Gastrocnemius medialis (tissue), 4 donors: ENCODE measurements at regions not wholly inside any gene's neighbourhood (a gene's known extent, or its start where the extent isn't known, plus 50 kb on each side); places are given as distances from the start of the nearest gene placed in this dataset.

ENCODE experiments used
- ATAC-seq, 2 donors: fragments of 150-250 bp; one replicate each; pipeline ENCODE4 v1.9.1; 2016
- DNase-seq, 2 donors: peaks; one replicate each; pipeline ENCODE4 v3.0.0-alpha.2; 2019
- H3K27ac ChIP-seq, 4 donors: fragments of 200-600 bp; sonication (generic); 1 replicate in 1 of 4; 2 replicates in 3 of 4; pipeline ENCODE4 v1.5.1; 2016 to 2018; ENCODE audit warnings: mild to moderate bottlenecking in 2 of 4, moderate library complexity in 1 of 4
- H3K27me3 ChIP-seq, 3 donors: fragments of 200-600 bp; sonication (generic) in 2 of 3; 1 replicate in 1 of 3; 2 replicates in 2 of 3; pipeline versions ENCODE4 v1.5.1 to v1.6.0; 2016 to 2019; ENCODE audit warnings: mild to moderate bottlenecking in 1 of 3, moderate library complexity in 1 of 3
- H3K36me3 ChIP-seq, 2 donors: fragments of 200-600 bp; sonication (generic) in 1 of 2; one replicate each; pipeline ENCODE4 v1.5.1; 2017 to 2018
- H3K4me1 ChIP-seq, 2 donors: fragments of 200-600 bp; sonication (generic) in 1 of 2; one replicate each; pipeline ENCODE4 v1.5.1; 2016 to 2017; ENCODE audit warnings: mild to moderate bottlenecking in 2 of 2
- H3K4me3 ChIP-seq, 4 donors: fragments of 200-600 bp; sonication (generic) in 3 of 4; 1 replicate in 1 of 4; 2 replicates in 3 of 4; pipeline ENCODE4 v1.5.1; 2016 to 2019; ENCODE audit warnings: mild to moderate bottlenecking in 2 of 4
- H3K9me3 ChIP-seq, 3 donors: fragments of 200-600 bp; sonication (generic) in 2 of 3; 1 replicate in 1 of 3; 2 replicates in 2 of 3; pipeline ENCODE4 v1.5.1; 2016 to 2019
- POLR2A ChIP-seq, 2 donors: fragments of 450-650 bp; IDR thresholded peaks; one replicate each; pipeline ENCODE4 v1.6.1; 2017; ENCODE audit warnings: antibody characterized with exemption in 2 of 2, mild to moderate bottlenecking in 2 of 2, moderate library complexity in 2 of 2
- in situ Hi-C, 4 donors: fragments of 200-750 bp; cut with MboI; loops; one replicate each; pipeline versions ENCODE4 v1.15.0 to v1.8.0; 2017; ENCODE audit warnings: low sequenced_read_pairs in 4 of 4
- intact Hi-C: fragments of 100-400 bp; cut with DNase I; formaldehyde crosslinking; loops from one replicate; pipeline ENCODE4 v1.15.1; 2023; ENCODE audit warnings: low total_unique reads
- TF ChIP-seq, protein P1 (sequence below), 5 experiments: fragments of 450-650 bp in 3 of 5; fragments of 200-600 bp in 2 of 5; sonication (generic) in 2 of 5; IDR thresholded peaks in 4 of 5; conservative IDR thresholded peaks in 1 of 5; 1 replicate in 4 of 5; 2 replicates in 1 of 5; pipeline ENCODE4 v1.5.1; 2016 to 2019; ENCODE audit warnings: antibody characterized with exemption in 5 of 5, mild to moderate bottlenecking in 3 of 5, moderate library complexity in 3 of 5

DNA sequence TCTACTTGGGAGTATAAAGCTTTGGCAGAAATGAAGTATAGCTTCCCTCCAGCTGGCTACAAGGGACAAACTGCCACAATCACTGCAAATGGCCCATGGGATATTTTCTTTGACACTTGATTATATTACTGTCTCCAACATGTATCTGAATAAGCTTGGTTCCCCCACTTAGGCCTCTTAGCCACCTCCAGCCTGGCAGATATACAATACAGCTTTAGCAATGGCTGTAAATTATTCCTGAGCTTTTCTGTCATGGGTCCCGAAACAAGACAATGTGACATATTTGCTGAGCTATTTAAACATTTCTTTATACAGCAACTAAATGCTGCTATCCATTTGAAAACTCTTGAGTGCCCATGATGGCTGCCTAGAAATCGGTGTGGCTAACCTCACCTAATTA, 406.2 kb downstream of the SUCLG1 start:
- Histone ChIP-seq H3K9me3 (no peaks in the 10 kb centered on the region), H3K4me3 (no peak overlapping the region), H3K4me1 (no peaks in the 10 kb centered on the region), H3K27me3 (no peaks in the 10 kb centered on the region), H3K36me3 (no peaks in the 10 kb centered on the region), H3K27ac (no peak overlapping the region)
- in situ Hi-C loops (no loop called here), intact Hi-C loops (no loop called here)
- ATAC-seq, result no peak
- no peak for DNase-seq
- TF ChIP-seq POLR2A (IDR thresholded peaks at IDR 0.05), result no peak
- TF ChIP-seq, protein P1, sequence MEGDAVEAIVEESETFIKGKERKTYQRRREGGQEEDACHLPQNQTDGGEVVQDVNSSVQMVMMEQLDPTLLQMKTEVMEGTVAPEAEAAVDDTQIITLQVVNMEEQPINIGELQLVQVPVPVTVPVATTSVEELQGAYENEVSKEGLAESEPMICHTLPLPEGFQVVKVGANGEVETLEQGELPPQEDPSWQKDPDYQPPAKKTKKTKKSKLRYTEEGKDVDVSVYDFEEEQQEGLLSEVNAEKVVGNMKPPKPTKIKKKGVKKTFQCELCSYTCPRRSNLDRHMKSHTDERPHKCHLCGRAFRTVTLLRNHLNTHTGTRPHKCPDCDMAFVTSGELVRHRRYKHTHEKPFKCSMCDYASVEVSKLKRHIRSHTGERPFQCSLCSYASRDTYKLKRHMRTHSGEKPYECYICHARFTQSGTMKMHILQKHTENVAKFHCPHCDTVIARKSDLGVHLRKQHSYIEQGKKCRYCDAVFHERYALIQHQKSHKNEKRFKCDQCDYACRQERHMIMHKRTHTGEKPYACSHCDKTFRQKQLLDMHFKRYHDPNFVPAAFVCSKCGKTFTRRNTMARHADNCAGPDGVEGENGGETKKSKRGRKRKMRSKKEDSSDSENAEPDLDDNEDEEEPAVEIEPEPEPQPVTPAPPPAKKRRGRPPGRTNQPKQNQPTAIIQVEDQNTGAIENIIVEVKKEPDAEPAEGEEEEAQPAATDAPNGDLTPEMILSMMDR (IDR thresholded peaks at IDR 0.05 in 4 of 5, conservative IDR thresholded peaks at IDR 0.05 in 1 of 5), result no peak

- DNase-seq, result no peak
- no peak overlapping the region for H3K4me3 ChIP-seq
- no peak for TF ChIP-seq POLR2A (IDR thresholded peaks at IDR 0.05)
- TF ChIP-seq, protein P1 (IDR thresholded peaks at IDR 0.05 in 4 of 5, conservative IDR thresholded peaks at IDR 0.05 in 1 of 5), result no peak
- in situ Hi-C loops, result no loop called here
- H3K27me3 ChIP-seq, result no peaks in the 10 kb centered on the region
- no peaks in the 10 kb centered on the region for H3K4me1 ChIP-seq
- H3K27ac ChIP-seq, result no peak overlapping the region
- no peak for ATAC-seq
- no peaks in the 10 kb centered on the region for H3K36me3 ChIP-seq
- intact Hi-C loops, result no loop called here
- H3K9me3 ChIP-seq, result no peaks in the 10 kb centered on the region
Measured at GRCh38 chr2:84052043-84052442, 407.0 kb downstream of the SUCLG1 start.

DNA sequence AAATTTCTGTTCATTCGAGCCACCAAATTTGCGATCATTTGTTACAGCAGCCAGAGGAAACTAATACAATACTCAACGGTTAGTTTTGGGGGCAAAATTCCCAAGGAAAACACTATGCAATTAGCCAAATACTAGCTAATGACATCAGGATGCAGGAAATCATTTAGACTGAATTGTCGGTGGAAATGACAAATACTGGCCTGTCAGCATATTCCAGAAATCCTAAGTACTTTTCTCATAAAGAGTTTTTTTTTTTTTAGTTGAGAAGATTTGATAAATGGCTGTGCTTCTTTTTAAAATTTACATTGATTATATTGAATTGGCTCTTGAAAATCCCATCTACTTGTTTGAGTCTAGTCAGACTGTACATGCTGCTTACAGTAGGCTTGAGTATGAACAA, 410.1 kb downstream of the SUCLG1 start:
- TF ChIP-seq POLR2A (IDR thresholded peaks at IDR 0.05), result no peak
- TF ChIP-seq, protein P1 (IDR thresholded peaks at IDR 0.05 in 4 of 5, conservative IDR thresholded peaks at IDR 0.05 in 1 of 5), result no peak
- Histone ChIP-seq H3K9me3 (no peaks in the 10 kb centered on the region), H3K4me1 (no peaks in the 10 kb centered on the region), H3K4me3 (no peak overlapping the region), H3K27me3 (no peaks in the 10 kb centered on the region), H3K36me3 (no peaks in the 10 kb centered on the region), H3K27ac (no peak overlapping the region)
- intact Hi-C loops, result no loop called here
- in situ Hi-C loops, result no loop called here
- ATAC-seq (no peak), DNase-seq (no peak)

GRCh38 chr2:84041506-84041905, 417.6 kb downstream of the SUCLG1 start:
- no peaks in the 10 kb centered on the region for H3K4me1 ChIP-seq
- no peaks in the 10 kb centered on the region for H3K36me3 ChIP-seq
- intact Hi-C loops (no loop called here), in situ Hi-C loops (no loop called here)
- H3K27ac ChIP-seq, result no peak overlapping the region
- no peak for ATAC-seq
- no peaks in the 10 kb centered on the region for H3K9me3 ChIP-seq
- H3K27me3 ChIP-seq, result no peaks in the 10 kb centered on the region
- no peak overlapping the region for H3K4me3 ChIP-seq
- DNase-seq, result no peak
- TF ChIP-seq POLR2A (IDR thresholded peaks at IDR 0.05), result no peak
- TF ChIP-seq, protein P1 (IDR thresholded peaks at IDR 0.05 in 4 of 5, conservative IDR thresholded peaks at IDR 0.05 in 1 of 5), result no peak

- no peaks in the 10 kb centered on the region for H3K9me3 ChIP-seq
- in situ Hi-C loops (no loop called here), intact Hi-C loops (no loop called here)
- H3K36me3 ChIP-seq, result no peaks in the 10 kb centered on the region
- H3K27me3 ChIP-seq, result no peaks in the 10 kb centered on the region
- H3K27ac ChIP-seq, result no peak overlapping the region
- TF ChIP-seq POLR2A (IDR thresholded peaks at IDR 0.05), result no peak
- TF ChIP-seq, protein P1 (IDR thresholded peaks at IDR 0.05 in 4 of 5, conservative IDR thresholded peaks at IDR 0.05 in 1 of 5), result no peak
- no peaks in the 10 kb centered on the region for H3K4me1 ChIP-seq
- ATAC-seq (no peak), DNase-seq (no peak)
- no peak overlapping the region for H3K4me3 ChIP-seq
Measured at GRCh38 chr2:84040281-84040680, 418.8 kb downstream of the SUCLG1 start.
